ENCODE measurements at regions not wholly inside any gene's neighbourhood (a gene's known extent, or its start where the extent isn't known, plus 50 kb on each side); places are given as distances from the start of the nearest gene placed in this dataset.

- CTCF ChIA-PET, result no interaction called here
- POLR2A ChIA-PET, result no interaction called here
- no peak for DNase-seq (ENCODE audit: low read depth, low spot score)
- no peak overlapping the region for H3K27ac ChIP-seq (ENCODE audit: low read depth, low read length)
- no peaks in the 10 kb centered on the region for H3K27me3 ChIP-seq (ENCODE audit: control insufficient read depth, insufficient read depth, low read length)
- peaks cover 6% of the 10 kb centered on the region; the same call in 1 of the 2 replicates for H3K9me3 ChIP-seq (ENCODE audit: control insufficient read depth, insufficient read depth, low read length)
- TF ChIP-seq CTCF (IDR thresholded peaks at IDR 0.05; ENCODE audit: low read depth, low read length), result no peak
- H3K4me3 ChIP-seq (ENCODE audit: low read depth, low read length), result no peak overlapping the region
Measured at GRCh38 chr9:88681434-88681833, 146.5 kb downstream of the NXNL2 start.

- TF ChIP-seq CTCF (IDR thresholded peaks at IDR 0.05; ENCODE audit: low read depth, low read length), result no peak
- Histone ChIP-seq H3K4me3 (ENCODE audit: low read depth, low read length) (no peak overlapping the region), H3K27ac (ENCODE audit: low read depth, low read length) (no peak overlapping the region), H3K9me3 (ENCODE audit: control insufficient read depth, insufficient read depth, low read length) (peaks cover 6% of the 10 kb centered on the region; the same call in 1 of the 2 replicates), H3K27me3 (ENCODE audit: control insufficient read depth, insufficient read depth, low read length) (no peaks in the 10 kb centered on the region)
- POLR2A ChIA-PET, result no interaction called here
- DNase-seq (ENCODE audit: low read depth, low spot score), result no peak
- CTCF ChIA-PET, result no interaction called here
Measured at GRCh38 chr9:88682431-88682831, 147.5 kb downstream of the NXNL2 start.

GRCh38 chr9:88684046-88684445, 149.1 kb downstream of the NXNL2 start:
- Histone ChIP-seq H3K27me3 (ENCODE audit: control insufficient read depth, insufficient read depth, low read length) (no peaks in the 10 kb centered on the region), H3K4me3 (ENCODE audit: low read depth, low read length) (no peak overlapping the region), H3K27ac (ENCODE audit: low read depth, low read length) (no peak overlapping the region), H3K9me3 (ENCODE audit: control insufficient read depth, insufficient read depth, low read length) (peaks cover 6% of the 10 kb centered on the region; the same call in 1 of the 2 replicates)
- ChIA-PET POLR2A (no interaction called here), CTCF (interaction anchor here (0.7 kb wide), 1 partner anchor 23 kb away, joined by 4 read pairs; no protein-coding TSS in a partner anchor)
- no peak for DNase-seq (ENCODE audit: low read depth, low spot score)
- no peak for TF ChIP-seq CTCF (IDR thresholded peaks at IDR 0.05; ENCODE audit: low read depth, low read length)

GRCh38 chr9:88684845-88685244, 149.9 kb downstream of the NXNL2 start:
- Histone ChIP-seq H3K27ac (ENCODE audit: low read depth, low read length) (no peak overlapping the region), H3K9me3 (ENCODE audit: control insufficient read depth, insufficient read depth, low read length) (peaks cover 6% of the 10 kb centered on the region; the same call in 1 of the 2 replicates), H3K27me3 (ENCODE audit: control insufficient read depth, insufficient read depth, low read length) (no peaks in the 10 kb centered on the region), H3K4me3 (ENCODE audit: low read depth, low read length) (no peak overlapping the region)
- no peak for DNase-seq (ENCODE audit: low read depth, low spot score)
- no peak for TF ChIP-seq CTCF (IDR thresholded peaks at IDR 0.05; ENCODE audit: low read depth, low read length)
- CTCF ChIA-PET, result no interaction called here
- POLR2A ChIA-PET, result no interaction called here

- DNase-seq (ENCODE audit: low read depth, low spot score), result no peak
- Histone ChIP-seq H3K27me3 (ENCODE audit: control insufficient read depth, insufficient read depth, low read length) (no peaks in the 10 kb centered on the region), H3K9me3 (ENCODE audit: control insufficient read depth, insufficient read depth, low read length) (peaks cover 6% of the 10 kb centered on the region; the same call in 1 of the 2 replicates), H3K27ac (ENCODE audit: low read depth, low read length) (no peak overlapping the region), H3K4me3 (ENCODE audit: low read depth, low read length) (no peak overlapping the region)
- CTCF ChIA-PET, result no interaction called here
- no peak for TF ChIP-seq CTCF (IDR thresholded peaks at IDR 0.05; ENCODE audit: low read depth, low read length)
- POLR2A ChIA-PET, result no interaction called here
Measured at GRCh38 chr9:88685966-88686365, 151.0 kb downstream of the NXNL2 start.
